ENCODE measurements at regions not wholly inside any gene's neighbourhood (a gene's known extent, or its start where the extent isn't known, plus 50 kb on each side); places are given as distances from the start of the nearest gene placed in this dataset.
"Not testable (repeated sequence)": the region's sequence is repeated elsewhere in the genome, so short reads cannot be mapped to it uniquely, and the experiment has no call there.

- Mint-ChIP-seq H3K27me3 (ENCODE audit: unreplicated experiment) (no peaks in the 10 kb centered on the region), H3K36me3 (ENCODE audit: low read depth, unreplicated experiment) (no peaks in the 10 kb centered on the region), H3K4me1 (ENCODE audit: unreplicated experiment) (peaks cover 6% of the 10 kb centered on the region), H3K4me3 (ENCODE audit: unreplicated experiment) (no peak overlapping the region), H3K27ac (ENCODE audit: unreplicated experiment) (no peak overlapping the region), H3K9me3 (ENCODE audit: unreplicated experiment) (no peaks in the 10 kb centered on the region)
- DNase-seq (ENCODE audit: low spot score): no peak
- no peak for TF ChIP-seq CTCF (IDR thresholded peaks at IDR 0.05; ENCODE audit: unreplicated experiment)
Measured at GRCh38 chr1:222974496-222974895, 159.7 kb downstream of the DISP1 start.

- H3K4me3 Mint-ChIP-seq (ENCODE audit: unreplicated experiment): no peak overlapping the region
- H3K9me3 Mint-ChIP-seq (ENCODE audit: unreplicated experiment): no peaks in the 10 kb centered on the region
- no peaks in the 10 kb centered on the region for H3K27me3 Mint-ChIP-seq (ENCODE audit: unreplicated experiment)
- no peak for DNase-seq (ENCODE audit: low spot score)
- no peaks in the 10 kb centered on the region for H3K36me3 Mint-ChIP-seq (ENCODE audit: low read depth, unreplicated experiment)
- H3K4me1 Mint-ChIP-seq (ENCODE audit: unreplicated experiment): peaks cover 4% of the 10 kb centered on the region
- no peak for TF ChIP-seq CTCF (IDR thresholded peaks at IDR 0.05; ENCODE audit: unreplicated experiment)
- no peak overlapping the region for H3K27ac Mint-ChIP-seq (ENCODE audit: unreplicated experiment)
Measured at GRCh38 chr1:222975472-222976122, 160.8 kb downstream of the DISP1 start.

- H3K27ac Mint-ChIP-seq (ENCODE audit: unreplicated experiment): no peak overlapping the region
- no peaks in the 10 kb centered on the region for H3K9me3 Mint-ChIP-seq (ENCODE audit: unreplicated experiment)
- H3K4me3 Mint-ChIP-seq (ENCODE audit: unreplicated experiment): no peak overlapping the region
- TF ChIP-seq CTCF (IDR thresholded peaks at IDR 0.05; ENCODE audit: unreplicated experiment): no peak
- no peak for DNase-seq (ENCODE audit: low spot score)
- peaks cover 4% of the 10 kb centered on the region for H3K4me1 Mint-ChIP-seq (ENCODE audit: unreplicated experiment)
- no peaks in the 10 kb centered on the region for H3K36me3 Mint-ChIP-seq (ENCODE audit: low read depth, unreplicated experiment)
- no peaks in the 10 kb centered on the region for H3K27me3 Mint-ChIP-seq (ENCODE audit: unreplicated experiment)
Measured at GRCh38 chr1:222976453-222976852, 161.6 kb downstream of the DISP1 start.

- not testable (repeated sequence) for DNase-seq (ENCODE audit: low spot score); H3K4me3 Mint-ChIP-seq (ENCODE audit: unreplicated experiment); H3K27ac Mint-ChIP-seq (ENCODE audit: unreplicated experiment); H3K9me3 Mint-ChIP-seq (ENCODE audit: unreplicated experiment); H3K27me3 Mint-ChIP-seq (ENCODE audit: unreplicated experiment); H3K4me1 Mint-ChIP-seq (ENCODE audit: unreplicated experiment); H3K36me3 Mint-ChIP-seq (ENCODE audit: low read depth, unreplicated experiment)
Measured at GRCh38 chr1:222977294-222977693, 162.5 kb downstream of the DISP1 start.

- Mint-ChIP-seq H3K36me3 (ENCODE audit: low read depth, unreplicated experiment) (no peaks in the 10 kb centered on the region), H3K4me3 (ENCODE audit: unreplicated experiment) (no peak overlapping the region), H3K27me3 (ENCODE audit: unreplicated experiment) (no peaks in the 10 kb centered on the region), H3K9me3 (ENCODE audit: unreplicated experiment) (no peaks in the 10 kb centered on the region), H3K27ac (ENCODE audit: unreplicated experiment) (no peak overlapping the region), H3K4me1 (ENCODE audit: unreplicated experiment) (peaks cover 3% of the 10 kb centered on the region)
- no peak for TF ChIP-seq CTCF (IDR thresholded peaks at IDR 0.05; ENCODE audit: unreplicated experiment)
- no peak for DNase-seq (ENCODE audit: low spot score)
Measured at GRCh38 chr1:222979561-222979960, 163.5 kb downstream of the TLR5 start.
